UCSD-AML1 (cell line): ENCODE measurements at regions not wholly inside any gene's neighbourhood (a gene's known extent, or its start where the extent isn't known, plus 50 kb on each side); places are given as distances from the start of the nearest gene placed in this dataset.
"Not testable (repeated sequence)": the region's sequence is repeated elsewhere in the genome, so short reads cannot be mapped to it uniquely, and the experiment has no call there.

ENCODE experiments used
- DNase-seq: peaks from one replicate; lab custom pipeline; 2025; ENCODE audit not compliant: unreplicated experiment; lab: John Stamatoyannopoulos, UW

DNA sequence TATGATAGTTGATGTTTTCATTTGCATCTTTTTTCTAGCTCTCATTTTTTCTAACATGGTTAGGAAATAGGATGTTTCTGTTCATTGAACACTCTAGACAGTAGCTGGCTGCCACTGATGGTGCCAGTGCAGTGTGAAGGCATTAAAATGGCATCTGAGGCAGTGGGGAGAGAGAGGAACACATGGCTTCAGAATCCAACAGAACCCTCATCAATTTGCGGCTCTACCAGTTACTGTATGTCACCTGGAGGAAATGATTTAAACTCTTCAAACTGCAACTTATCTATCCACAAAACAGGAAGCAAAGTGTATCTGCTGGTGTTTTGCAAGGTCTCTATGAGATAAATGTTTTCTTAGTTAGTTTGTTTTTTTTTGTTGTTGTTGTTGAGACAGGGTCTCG, 305.2 kb upstream of the PRKCQ start:
- no peak for DNase-seq

DNA sequence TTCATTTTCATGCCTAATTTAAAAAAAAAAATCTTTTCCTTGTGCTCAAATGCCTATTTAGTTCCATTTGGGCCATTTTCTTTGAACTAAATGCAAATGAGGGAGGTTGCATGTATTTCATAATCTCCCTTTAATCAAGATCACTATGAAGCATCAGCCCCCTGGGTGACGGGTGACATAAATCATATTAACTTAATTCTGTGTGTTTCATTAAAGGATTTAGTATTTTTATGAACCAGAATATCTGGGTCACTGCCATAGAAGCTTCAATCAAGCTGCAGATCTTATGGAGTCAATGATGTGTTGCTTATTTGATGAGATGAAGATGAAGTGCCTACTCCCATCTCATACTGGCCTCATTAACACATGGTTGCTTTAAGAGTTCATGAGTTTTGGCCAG, 301.9 kb upstream of the PRKCQ start:
- DNase-seq: no peak

DNA sequence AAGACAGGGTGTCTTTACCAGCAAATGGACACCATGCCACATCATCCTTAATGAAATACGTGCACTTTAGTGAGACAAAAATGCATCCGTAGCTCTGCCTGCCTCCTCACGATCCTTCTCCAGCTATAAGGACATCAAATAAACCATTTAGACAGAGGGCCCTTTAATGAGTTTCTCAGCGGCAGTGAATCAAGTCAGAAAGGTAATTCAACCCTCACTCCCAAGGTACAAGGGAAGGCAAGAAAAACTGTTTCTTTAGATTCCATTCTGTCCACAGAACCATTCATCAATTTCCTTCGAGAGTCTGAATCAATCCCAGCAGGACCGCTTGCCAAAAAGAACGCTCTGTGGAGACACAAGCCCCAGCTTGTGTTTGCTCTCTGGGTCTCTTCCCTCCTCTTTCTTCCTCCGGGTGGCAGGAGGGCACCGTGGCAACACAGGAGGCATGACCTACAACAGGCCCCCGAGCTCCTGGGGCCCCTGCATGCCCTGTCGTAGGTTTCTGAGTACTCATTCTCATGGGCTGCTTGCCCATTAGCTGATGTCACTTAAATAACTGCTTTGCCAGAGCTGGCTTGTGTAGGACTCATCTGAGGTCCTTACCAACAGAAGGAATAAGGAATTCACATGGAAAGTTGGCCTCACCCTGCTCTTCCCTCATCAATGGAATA, 297.8 kb upstream of the PRKCQ start:
- DNase-seq: peak; percentile 14

DNA sequence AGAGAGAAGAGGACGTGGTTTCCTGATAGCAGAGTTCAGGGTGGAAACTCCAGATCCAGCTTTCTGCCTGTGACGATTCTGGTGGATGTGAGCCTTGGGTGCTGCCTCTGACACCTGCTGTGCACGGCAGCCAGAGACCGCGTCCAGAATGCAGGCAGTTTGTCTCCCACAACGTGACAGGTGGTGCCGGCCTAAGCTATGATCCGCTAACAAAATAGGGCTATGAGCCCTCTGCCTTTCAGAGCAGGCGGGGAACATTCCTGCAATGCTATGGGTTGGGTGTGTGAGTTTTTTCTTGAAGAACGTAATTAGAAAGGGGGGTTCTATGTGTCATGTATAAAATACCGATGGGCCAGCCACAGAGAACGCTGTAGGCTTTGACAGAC, 297.3 kb upstream of the PRKCQ start:
- DNase-seq: no peak

DNA sequence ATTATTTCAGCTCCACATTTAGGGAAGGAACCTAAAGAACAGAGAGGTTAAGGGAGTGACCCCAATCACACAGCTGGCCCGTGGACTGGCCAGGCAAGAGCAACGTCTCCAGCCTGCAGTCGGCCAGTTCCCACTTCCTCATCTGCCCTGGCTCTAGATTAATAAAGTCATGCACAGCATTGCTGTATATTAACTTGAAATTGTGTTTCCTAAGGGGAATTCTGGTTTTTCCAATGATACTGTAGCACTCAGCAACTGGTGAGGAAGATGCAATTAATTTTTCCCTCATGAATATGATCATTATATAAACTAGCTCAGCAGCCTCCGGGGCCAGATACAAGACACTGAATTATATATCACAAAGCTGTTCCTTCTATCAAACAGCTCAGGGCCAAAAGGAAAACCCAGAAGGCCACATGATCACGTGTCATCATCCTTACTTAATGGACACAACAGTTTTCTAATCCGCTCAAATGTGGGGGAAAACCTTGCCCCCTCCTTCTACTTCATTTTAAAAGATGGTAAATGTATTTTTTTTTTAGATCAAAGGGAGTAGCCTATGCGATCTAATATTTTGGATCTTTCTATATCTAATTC, 295.3 kb upstream of the PRKCQ start:
- DNase-seq: no peak

DNA sequence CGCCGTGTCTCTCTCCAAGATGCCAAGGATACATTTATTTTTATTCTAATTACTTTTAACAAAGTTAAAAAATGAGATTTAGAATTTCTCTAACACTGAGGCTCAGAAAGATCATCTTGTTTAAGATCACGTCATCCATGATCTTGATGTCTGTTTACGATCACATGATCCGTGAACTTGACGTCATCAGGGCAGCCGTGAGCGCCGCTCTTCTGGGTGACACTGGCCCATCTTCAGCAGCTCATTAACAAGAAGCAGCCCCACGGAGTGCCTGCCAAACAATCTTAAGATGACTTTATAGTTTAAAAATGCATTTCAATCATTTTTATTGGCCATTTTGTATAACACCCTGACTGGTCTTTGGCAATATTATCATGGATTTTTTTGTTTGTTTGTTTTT, 291.1 kb upstream of the PRKCQ start:
- DNase-seq: no peak

DNA sequence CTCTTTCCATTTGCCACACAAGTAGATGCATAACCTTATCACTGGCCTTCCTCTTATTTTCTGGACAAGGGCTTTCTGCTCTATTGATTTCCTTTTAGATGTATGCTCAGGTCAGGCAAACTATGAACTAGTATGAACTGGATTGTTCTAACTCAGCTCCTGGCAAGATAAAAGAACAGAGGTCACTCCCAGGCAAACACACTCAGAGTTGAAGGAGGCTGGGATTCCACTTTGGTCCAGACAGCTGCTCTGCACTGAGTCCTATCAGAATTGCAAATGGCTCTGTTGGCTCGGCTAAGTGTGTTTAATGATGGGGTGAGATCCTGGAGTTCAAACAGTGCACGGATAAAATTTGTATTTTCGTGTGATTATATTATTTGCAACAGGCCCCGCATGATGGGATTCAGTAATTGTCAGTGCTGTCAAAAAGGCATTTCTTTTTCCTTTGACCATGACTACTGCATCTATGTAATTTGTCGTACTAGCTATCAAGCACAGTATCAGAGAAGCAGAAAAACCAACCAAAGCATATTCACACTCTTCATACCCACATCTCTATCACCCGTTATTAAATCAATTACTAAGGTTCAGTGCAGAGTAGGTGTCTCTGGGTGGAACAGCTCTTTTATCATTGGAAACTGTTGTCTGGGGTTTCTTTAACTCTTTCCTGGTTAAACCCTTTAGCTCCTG, 288.1 kb upstream of the PRKCQ start:
- DNase-seq: no peak

DNA sequence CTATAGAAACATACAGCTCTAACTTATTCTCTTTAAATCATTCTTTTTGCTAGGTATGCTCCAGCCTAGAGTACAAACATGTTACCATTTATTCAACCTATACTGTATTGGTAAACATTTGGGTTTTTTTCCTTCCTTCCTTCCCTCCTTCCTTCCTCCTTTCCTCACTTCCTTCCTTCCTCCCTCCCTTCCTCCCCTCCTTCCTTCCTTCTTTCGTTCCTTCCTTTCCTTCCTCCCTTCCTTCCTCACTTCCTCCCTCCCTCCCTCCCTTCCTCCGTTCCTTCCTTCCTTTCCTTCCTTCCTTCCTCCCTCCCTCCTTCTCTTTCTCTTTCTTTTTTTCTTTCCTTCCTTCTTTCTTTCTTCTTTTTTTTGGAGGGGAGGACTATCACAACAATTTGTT, 286.7 kb upstream of the PRKCQ start:
- no peak for DNase-seq

DNA sequence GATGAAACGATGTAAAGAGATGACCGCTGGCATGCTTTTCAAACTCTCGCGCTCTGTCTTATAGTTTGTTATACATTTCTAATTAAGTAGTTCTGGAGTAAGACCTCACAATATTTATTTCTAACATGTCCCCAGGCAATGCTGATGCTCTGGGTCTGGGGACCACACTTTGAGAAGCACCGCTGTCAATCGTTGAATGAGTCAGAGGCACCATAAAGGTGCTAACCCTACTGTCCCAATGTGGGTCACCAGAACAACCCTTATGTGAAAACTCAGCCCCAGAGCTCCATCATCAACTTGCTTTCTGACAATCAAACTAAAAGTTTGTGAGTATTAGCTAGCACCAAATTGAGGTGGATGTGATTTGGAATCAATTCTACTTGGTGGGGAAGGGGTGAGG, 284.1 kb upstream of the PRKCQ start:
- DNase-seq: no peak

DNA sequence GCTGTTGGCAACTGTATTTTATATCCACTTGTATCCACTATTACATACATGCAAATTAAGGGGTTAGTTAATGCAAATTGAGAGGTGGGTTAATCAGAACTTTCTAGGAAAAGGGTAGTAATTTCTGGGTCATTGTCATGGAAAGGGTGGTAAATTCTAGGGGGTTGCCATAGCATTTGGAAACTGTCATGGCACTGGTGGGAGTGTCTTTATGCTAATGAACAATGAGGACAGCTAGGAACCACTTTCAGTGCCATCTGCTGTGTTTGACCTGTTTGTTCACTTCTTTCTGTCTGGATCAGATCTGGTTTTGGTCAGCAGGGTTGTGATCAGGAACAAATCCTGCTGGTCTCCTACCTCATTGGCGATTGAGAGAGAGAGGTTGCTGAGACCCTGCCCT, 283.3 kb upstream of the PRKCQ start:
- no peak for DNase-seq

DNA sequence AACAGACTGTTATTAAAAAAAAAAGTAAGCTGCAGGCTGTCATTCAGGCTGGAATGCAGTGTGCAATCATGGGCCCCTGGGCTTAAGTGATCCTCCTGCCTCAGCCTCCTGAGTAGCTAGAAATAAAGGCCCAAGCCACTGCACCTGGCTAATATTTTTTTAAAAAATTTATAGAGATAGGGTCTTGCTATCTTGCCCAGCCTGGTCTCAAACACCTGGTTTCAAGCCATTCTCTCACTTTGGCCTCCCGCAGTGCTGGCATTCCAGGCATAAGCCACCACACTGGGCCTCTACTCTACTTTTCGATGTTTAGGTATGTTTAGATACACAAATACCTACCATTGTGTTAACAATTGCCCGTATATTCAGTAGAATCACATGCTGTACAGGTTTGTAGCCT, 270.4 kb upstream of the PRKCQ start:
- no peak for DNase-seq

DNA sequence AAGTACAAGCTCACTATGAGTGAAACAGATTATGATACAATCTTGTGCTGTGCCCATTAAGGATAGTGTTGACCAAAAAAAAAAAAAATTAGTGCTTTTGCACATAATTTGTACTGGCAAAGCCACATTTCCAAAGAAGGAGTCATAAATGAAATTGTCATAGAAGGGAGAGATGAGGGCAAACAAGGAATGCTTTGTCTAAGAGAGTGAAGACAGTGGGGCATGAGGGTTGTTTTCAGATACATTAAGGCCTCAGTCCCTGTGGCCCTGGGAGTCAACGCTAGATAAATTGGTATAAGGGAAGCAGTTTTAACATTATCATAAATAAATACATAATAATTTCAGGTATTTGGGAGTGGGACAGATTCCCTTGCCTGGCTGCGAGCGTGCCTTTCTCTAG, 267.5 kb upstream of the PRKCQ start:
- DNase-seq: no peak

DNA sequence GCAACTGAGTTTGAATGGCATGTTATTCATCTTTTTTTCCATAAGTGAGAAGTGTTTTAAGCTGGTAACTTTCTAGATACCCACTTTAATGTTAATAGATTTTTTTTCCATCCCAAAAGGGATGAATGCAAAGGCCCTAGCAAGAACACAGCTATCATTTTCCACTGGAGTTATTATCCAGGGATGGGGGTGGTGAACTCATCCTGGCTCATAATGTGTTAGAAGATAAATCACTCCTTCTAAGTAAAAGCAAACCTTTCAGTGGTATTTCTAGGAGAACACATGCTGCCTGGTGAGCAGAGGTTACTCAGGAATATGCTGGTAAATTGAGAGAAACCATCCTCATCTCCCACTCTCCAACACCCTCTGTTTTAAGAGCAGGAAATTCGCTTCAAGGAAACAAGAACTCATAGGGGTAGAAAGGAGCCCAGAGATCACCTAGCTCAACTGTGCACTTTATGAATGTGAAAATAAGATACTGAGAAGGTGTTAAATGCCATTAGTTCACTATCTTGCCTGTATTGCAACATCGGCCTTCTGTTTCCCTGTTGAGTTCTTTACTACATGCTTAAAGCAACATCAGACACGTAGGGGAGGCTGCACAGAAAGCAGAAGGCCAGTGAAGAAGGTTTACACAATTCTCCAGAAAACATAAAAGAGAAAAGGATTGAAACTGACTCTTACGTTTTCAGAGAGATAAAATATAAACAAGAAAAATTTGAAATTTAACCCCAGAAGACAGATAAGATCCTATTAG, 264.0 kb upstream of the PRKCQ start:
- DNase-seq: no peak

DNA sequence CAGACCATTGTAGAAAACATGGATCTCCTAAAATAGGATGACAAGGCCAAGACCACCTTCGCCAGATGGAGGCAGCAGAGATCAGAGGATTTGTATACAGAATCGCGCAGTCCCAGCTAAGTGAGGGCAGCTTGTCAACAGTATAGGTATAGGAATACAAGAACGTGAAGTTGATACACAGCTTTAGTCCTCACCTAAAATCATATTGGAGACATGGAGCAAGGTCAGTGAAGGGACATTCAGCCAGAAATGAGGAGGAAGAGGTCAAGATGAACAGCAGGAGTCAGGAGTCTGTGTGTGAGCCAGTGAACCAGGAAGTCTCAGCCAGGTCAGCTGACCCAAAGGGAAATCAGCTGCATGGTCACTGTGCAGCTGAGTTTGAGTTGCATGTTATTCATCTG, 263.4 kb upstream of the PRKCQ start:
- DNase-seq: peak; percentile 19

DNA sequence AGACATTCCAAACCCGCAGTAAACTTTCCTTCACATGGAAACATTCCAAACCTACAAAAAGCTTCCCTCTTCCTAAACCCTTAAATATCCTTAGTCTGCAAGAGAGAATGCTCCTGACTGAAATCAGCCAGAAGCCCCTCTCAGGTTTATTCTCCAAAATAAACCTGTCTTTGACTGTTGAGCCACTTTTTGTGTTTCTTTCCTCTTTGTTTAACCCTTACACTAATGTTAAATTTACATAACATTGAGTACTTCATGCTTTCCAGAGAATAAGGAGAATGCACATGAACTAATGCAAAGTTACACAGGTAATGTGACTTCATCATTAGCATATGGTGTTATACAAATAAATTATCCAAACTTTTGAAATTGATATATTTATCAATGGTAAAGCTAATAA, 262.6 kb upstream of the PRKCQ start:
- no peak for DNase-seq

DNA sequence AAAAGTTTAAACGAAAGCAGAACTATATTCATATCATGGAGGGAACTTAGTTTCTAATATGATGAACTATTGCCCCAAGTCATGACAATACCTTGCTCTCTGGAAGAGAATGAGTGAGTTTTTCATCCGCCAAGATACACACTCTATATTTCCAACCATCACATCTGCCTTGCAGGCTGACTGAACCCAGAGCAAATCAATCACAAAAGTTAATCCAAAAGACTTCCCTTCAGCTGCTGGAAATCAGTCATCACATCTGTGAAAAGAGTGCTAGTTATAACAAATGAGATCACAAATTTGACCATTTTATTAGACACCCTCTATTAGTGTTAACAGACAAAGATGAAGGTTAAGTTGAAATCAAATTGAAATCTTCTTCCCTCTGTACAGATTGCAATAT, 261.7 kb upstream of the PRKCQ start:
- no peak for DNase-seq

DNA sequence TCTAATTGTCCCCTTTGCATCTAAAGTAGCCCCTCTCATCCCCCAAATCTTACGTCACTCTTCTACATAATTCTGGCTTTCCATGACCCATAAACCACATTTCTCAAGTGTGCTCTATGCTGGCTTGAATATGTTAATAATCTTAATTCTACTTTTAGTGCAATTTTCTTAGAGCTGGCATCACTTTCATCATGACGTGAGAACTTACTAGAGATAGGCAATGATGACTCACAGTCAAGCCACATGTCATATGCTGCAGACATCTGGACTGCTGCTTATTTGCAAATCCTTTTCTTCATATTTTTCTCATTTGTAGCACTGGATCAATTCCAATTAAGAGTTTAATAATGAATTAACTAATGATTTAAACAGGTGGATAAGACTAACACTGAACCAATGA, 260.7 kb upstream of the PRKCQ start:
- no peak for DNase-seq

DNA sequence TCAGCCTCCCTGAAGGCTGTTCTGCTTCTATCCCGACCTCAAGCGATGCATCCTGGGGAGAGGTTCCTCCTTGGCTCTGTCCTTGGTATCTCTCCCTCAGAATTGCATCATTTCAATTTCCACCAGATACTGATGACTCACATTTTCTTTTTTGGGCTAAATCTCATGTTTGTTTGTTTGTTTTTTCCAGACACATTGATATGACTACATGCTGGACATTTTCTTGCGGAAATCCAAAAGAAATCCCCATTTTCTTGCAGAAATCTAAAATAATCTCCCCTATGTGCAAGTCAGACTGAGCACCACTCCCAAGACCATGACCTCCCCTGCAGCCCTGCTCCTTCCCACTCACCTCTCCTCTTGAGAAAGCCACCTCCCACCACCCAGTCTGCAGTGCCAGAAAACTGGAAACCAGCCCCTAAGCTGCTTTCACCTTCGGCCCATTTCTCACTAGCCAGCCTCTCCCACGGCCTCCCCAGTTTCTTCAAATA, 260.2 kb upstream of the PRKCQ start:
- no peak for DNase-seq

DNA sequence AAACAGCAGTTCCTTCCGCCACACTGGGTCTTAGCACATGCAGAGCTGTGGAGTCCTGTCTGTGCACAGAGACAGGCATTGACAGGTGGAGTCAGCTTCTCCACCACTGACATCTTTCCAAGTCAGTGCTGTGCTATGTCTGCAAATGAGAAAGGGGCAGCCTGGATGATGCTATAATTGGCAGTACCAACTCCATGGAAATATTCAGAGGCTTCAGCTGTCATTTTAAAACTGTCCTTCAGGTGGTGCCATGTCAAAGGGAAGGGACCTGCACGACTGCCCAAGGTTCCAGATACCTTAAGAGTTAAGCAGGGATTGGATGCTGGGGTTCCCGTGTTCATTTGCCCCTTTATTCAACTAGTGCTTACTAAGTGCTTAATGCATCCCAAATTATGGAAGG, 258.0 kb upstream of the PRKCQ start:
- no peak for DNase-seq

DNA sequence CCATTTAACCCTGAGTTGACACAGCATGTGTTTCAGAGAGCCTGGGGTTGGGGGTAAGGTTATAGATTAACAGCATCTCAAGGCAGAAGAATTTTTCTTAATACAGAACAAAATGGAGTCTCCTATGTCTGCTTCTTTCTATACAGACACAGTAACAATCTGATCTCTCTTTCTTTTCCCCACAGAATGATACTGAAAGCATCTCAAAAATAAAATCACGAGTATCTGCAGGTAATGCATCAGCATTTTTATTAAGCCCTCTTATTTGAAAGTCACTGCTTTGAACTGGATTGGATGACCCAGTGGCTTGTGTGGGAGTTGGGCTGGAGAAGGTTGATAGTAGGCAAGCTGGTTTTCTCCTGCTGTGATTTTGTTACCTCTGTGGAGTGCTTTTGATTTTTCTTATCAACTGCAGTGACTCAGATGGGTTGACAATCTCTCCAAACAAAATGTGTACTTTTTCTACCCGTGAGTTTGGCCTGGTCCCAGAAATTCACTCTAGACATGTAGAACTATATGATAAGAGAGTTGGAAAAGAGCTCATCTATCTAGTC, 253.5 kb upstream of the PRKCQ start:
- no peak for DNase-seq

DNA sequence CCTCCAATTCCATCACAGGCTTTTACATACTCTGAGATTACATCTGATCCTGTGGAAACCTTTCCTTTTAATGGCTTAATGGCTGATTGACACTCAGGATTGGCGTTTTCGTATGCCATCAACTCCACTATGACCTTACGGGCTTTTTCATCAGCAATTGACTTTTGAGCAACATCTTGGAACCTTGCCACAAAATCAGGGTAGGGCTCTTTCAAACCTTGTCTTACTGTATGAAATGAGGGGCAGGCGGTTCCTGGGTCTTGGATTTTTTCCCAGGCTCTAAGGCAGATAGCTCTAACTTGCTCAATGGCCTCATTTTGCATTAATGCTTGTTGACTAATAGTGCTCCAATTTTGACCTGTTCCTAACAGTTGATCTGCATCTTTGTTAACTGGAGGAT, 250.9 kb upstream of the PRKCQ start:
- DNase-seq: not testable (repeated sequence)

DNA sequence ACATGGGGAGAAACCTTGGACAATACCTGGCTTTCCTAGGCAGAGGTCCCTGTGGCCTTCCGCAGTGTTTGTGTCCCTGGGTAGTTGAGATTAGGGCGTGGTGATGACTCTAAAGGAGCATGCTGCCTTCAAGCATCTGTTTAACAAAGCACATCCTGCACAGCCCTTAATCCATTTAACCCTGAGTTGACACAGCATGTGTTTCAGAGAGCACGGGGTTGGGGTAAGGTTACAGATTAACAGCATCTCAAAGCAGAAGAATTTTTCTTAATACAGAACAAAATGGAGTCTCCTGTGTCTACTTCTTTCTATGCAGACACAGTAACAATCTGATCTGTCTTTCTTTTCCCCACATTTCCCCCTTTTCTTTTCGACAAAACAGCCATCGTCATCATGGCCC, 244.7 kb upstream of the PRKCQ start:
- not testable (repeated sequence) for DNase-seq
